K562 (cell line): ENCODE measurements at regions not wholly inside any gene's neighbourhood (a gene's known extent, or its start where the extent isn't known, plus 50 kb on each side); places are given as distances from the start of the nearest gene placed in this dataset.

Experiments
- ARID3A ChIP-seq: IDR thresholded peaks from 2 replicates; pipeline ENCODE4 v1.6.1; 2012; ENCODE audit warnings: low read depth, low read length, improper control_type of control experiment, borderline replicate concordance
- BACH1 ChIP-seq: fragments of 200-800 bp; sonication (Bioruptor generic); IDR thresholded peaks from 2 replicates; pipeline ENCODE4 v1.6.1; 2016; ENCODE audit warnings: missing genetic modification characterization, missing compliant biosample characterization
- CBFB ChIP-seq: sonication (generic); formaldehyde crosslinking; IDR thresholded peaks from 2 replicates; pipeline ENCODE4 v1.4.0; 2020; ENCODE audit warnings: mild to moderate bottlenecking, missing genetic modification reagents
- ELK3 ChIP-seq: fragments of 450-650 bp; formaldehyde crosslinking; IDR thresholded peaks from 2 replicates; pipeline ENCODE4 v1.4.0; 2020; ENCODE audit warnings: mild to moderate bottlenecking
- GATA2 ChIP-seq: sonication (generic); formaldehyde crosslinking; IDR thresholded peaks from 2 replicates; pipeline ENCODE4 v1.4.0; 2020; ENCODE audit warnings: mild to moderate bottlenecking, missing genetic modification reagents
- GTF2B ChIP-seq: IDR thresholded peaks from 2 replicates; pipeline ENCODE4 v1.6.1; 2011; ENCODE audit not compliant: insufficient read length; ENCODE audit errors: extremely low read depth
- HIVEP1 ChIP-seq: fragments of 250-450 bp; sonication (Bioruptor Pico); IDR thresholded peaks from 2 replicates; pipeline ENCODE4 v1.4.0; 2020; ENCODE audit warnings: mild to moderate bottlenecking
- HMGXB4 ChIP-seq: sonication (generic); formaldehyde crosslinking; IDR thresholded peaks from 2 replicates; pipeline ENCODE4 v1.8.1; 2023; ENCODE audit warnings: mild to moderate bottlenecking, missing genetic modification reagents
- JUN ChIP-seq, 2 experiments: sonication (generic) in 1 of 2; formaldehyde crosslinking in 1 of 2; IDR thresholded peaks; 2 replicates each; pipeline versions ENCODE4 v1.6.1 to v1.8.0; 2012 to 2022; ENCODE audit warnings: borderline replicate concordance in 2 of 2, mild to moderate bottlenecking in 2 of 2, improper control_type of control experiment in 1 of 2, low read depth in 1 of 2, low read length in 1 of 2, missing genetic modification reagents in 1 of 2
- KDM5B ChIP-seq: fragments of 200-600 bp; sonication (generic); IDR thresholded peaks from 2 replicates; pipeline ENCODE4 v1.6.1; 2012; ENCODE audit warnings: low read depth, mild to moderate bottlenecking, moderate library complexity, low read length, control low read depth, inconsistent platforms; ENCODE audit not compliant: insufficient replicate concordance
- MAFG ChIP-seq: fragments of 450-650 bp; conservative IDR thresholded peaks from 2 replicates; pipeline ENCODE4 v1.6.1; 2016; ENCODE audit warnings: missing genetic modification characterization, missing compliant biosample characterization
- MECOM ChIP-seq: fragments of 250-450 bp; sonication (Bioruptor Pico); IDR thresholded peaks from 2 replicates; pipeline ENCODE4 v1.8.0; 2022; ENCODE audit warnings: inconsistent platforms
- MYC ChIP-seq, 2 experiments: fragments of 250-450 bp in 1 of 2; sonication (Bioruptor Pico) in 1 of 2; IDR thresholded peaks; 2 replicates each; pipeline versions ENCODE4 v1.5.1 to v1.6.1; 2012 to 2021; ENCODE audit warnings: low read depth in 2 of 2, borderline replicate concordance in 1 of 2, improper control_type of control experiment in 1 of 2, low read length in 1 of 2, mild to moderate bottlenecking in 1 of 2, moderate library complexity in 1 of 2
- NEUROD1 ChIP-seq: fragments of 150-350 bp; IDR thresholded peaks from 2 replicates; pipeline ENCODE4 v1.6.1; 2014; ENCODE audit warnings: borderline replicate concordance, low read length, low read depth; ENCODE audit not compliant: partially characterized antibody
- RBM14 ChIP-seq: fragments of 200-400 bp; formaldehyde crosslinking; IDR thresholded peaks from 2 replicates; pipeline ENCODE4 v1.6.1; 2018; ENCODE audit warnings: low read depth, mild to moderate bottlenecking, low read length, moderate library complexity, borderline replicate concordance; ENCODE audit not compliant: insufficient read depth
- SIX5 ChIP-seq, 2 experiments: IDR thresholded peaks; 2 replicates each; pipeline ENCODE4 v1.6.1; 2011; ENCODE audit warnings: low read length in 2 of 2, borderline replicate concordance in 1 of 2, low read depth in 1 of 2, mild to moderate bottlenecking in 1 of 2, moderate library complexity in 1 of 2; ENCODE audit not compliant: insufficient read depth in 1 of 2
- SMAD4 ChIP-seq: fragments of 250-450 bp; sonication (Bioruptor Pico); conservative IDR thresholded peaks from 2 replicates; pipeline ENCODE4 v1.8.0; 2021; ENCODE audit warnings: inconsistent platforms, mild to moderate bottlenecking, moderate library complexity
- TAL1 ChIP-seq: fragments of 450-650 bp; IDR thresholded peaks from 2 replicates; pipeline ENCODE4 v1.6.1; 2016; ENCODE audit warnings: mild to moderate bottlenecking
- ZKSCAN1 ChIP-seq: fragments of 150-350 bp; IDR thresholded peaks from 2 replicates; pipeline ENCODE4 v1.6.1; 2016; ENCODE audit warnings: low read depth, low read length
- ZNF436 ChIP-seq: fragments of 250-450, 450-650 bp; sonication (Bioruptor Pico); formaldehyde crosslinking; IDR thresholded peaks from 2 replicates; pipeline ENCODE4 v1.7.0; 2020; ENCODE audit warnings: mild to moderate bottlenecking

- TF ChIP-seq BACH1 (tag), result no peak
- TF ChIP-seq MAFG (tag), result no peak
- TF ChIP-seq ZKSCAN1, result no peak
- TF ChIP-seq CBFB (CRISPR knock-in tag), result no peak
- no peak for TF ChIP-seq SIX5 (IDR thresholded peaks at IDR 0.05; ENCODE audit: borderline replicate concordance in 1 of 2, insufficient read depth in 1 of 2, low read depth in 1 of 2, low read length in 2 of 2)
- no peak for TF ChIP-seq MECOM (CRISPR knock-in tag)
- 0 out of 2 replicates have a peak, but pooled peaks have one; percentile 54 for TF ChIP-seq ZNF436
- TF ChIP-seq ARID3A, result 0 out of 2 replicates have a peak, but pooled peaks have one; percentile 22
- TF ChIP-seq HIVEP1 (CRISPR knock-in tag), result no peak
- TF ChIP-seq TAL1, result no peak
- TF ChIP-seq GATA2 (CRISPR knock-in tag), result no peak
- no peak for TF ChIP-seq NEUROD1
- 0 out of 2 replicates have a peak, but pooled peaks have one; percentile 40 for TF ChIP-seq SMAD4 (CRISPR knock-in tag)
- TF ChIP-seq JUN (IDR thresholded peaks at IDR 0.05; ENCODE audit: borderline replicate concordance, low read depth, low read length), result no peak
- no peak for TF ChIP-seq JUN (CRISPR knock-in tag; IDR thresholded peaks at IDR 0.05; ENCODE audit: borderline replicate concordance)
- no peak for TF ChIP-seq ELK3 (CRISPR knock-in tag)
- TF ChIP-seq MYC (IDR thresholded peaks at IDR 0.05; ENCODE audit: low read depth, low read length), result no peak
- TF ChIP-seq MYC (CRISPR knock-in tag; IDR thresholded peaks at IDR 0.05; ENCODE audit: borderline replicate concordance, low read depth), result no peak
- TF ChIP-seq KDM5B, result no peak
- no peak for TF ChIP-seq RBM14
- no peak for TF ChIP-seq GTF2B
- no peak for TF ChIP-seq HMGXB4 (CRISPR knock-in tag)
Observed at GRCh38 chr22:22169923-22170322, 74.7 kb upstream of the VPREB1 start (continued).
